Erythroblast (primary cell): ENCODE measurements at regions not wholly inside any gene's neighbourhood (a gene's known extent, or its start where the extent isn't known, plus 50 kb on each side); places are given as distances from the start of the nearest gene placed in this dataset.

ENCODE experiments used
- GATA1 ChIP-seq: IDR thresholded peaks from 2 replicates; pipeline ENCODE4 v1.6.1; 2011; ENCODE audit warnings: low read depth, mild to moderate bottlenecking, control low read depth, low read length, moderate library complexity
- POLR2A ChIP-seq: IDR thresholded peaks from 2 replicates; pipeline ENCODE4 v1.6.1; 2011; ENCODE audit warnings: mild to moderate bottlenecking, low read length

DNA sequence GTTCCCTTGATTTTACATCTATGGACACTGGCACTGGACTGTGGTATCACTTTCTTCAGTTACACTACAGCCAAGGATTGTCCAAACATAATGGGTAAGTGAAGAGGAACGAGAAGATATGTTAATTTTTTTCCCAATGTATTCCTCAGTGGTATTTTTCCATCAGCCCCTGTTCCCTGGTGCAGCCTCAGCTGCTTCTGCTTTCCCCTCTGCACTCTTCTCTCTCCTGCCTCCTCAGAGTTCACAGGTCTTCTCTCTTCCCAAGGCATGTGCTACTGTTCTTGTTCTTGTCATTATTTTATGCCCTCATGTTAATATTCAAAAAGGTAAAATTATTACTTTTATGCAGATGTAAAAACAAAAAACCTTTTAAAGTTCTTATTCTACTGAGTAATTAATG, 378.0 kb upstream of the NRXN1 start:
- TF ChIP-seq POLR2A (no peak), GATA1 (no peak)
